ENCODE measurements at regions not wholly inside any gene's neighbourhood (a gene's known extent, or its start where the extent isn't known, plus 50 kb on each side); places are given as distances from the start of the nearest gene placed in this dataset.

GRCh38 chr3:13715961-13716360 lies 163.9 kb downstream of the WNT7A start:
- TF ChIP-seq CTCF (IDR thresholded peaks at IDR 0.05), result no peak
- TF ChIP-seq POLR2A (IDR thresholded peaks at IDR 0.05), result no peak
